Suprapubic skin (tissue), 4 donors: ENCODE measurements at regions not wholly inside any gene's neighbourhood (a gene's known extent, or its start where the extent isn't known, plus 50 kb on each side); places are given as distances from the start of the nearest gene placed in this dataset.

Experiments
- DNase-seq, 2 donors: peaks; one replicate each; pipeline ENCODE4 v3.0.0-alpha.2; 2019; ENCODE audit warnings: low spot score in 2 of 2
- H3K27ac ChIP-seq: fragments of 200-600 bp; sonication (generic); one replicate; pipeline ENCODE4 v1.5.1; 2019
- H3K27me3 ChIP-seq: fragments of 200-600 bp; sonication (generic); one replicate; pipeline ENCODE4 v1.5.1; 2019
- H3K36me3 ChIP-seq: fragments of 200-600 bp; sonication (generic); one replicate; pipeline ENCODE4 v1.5.1; 2019
- H3K4me1 ChIP-seq: fragments of 200-600 bp; sonication (generic); one replicate; pipeline ENCODE4 v1.5.1; 2019
- H3K4me3 ChIP-seq: fragments of 200-600 bp; sonication (generic); one replicate; pipeline ENCODE4 v1.5.1; 2019; ENCODE audit warnings: mild to moderate bottlenecking
- H3K9me3 ChIP-seq: fragments of 200-600 bp; sonication (generic); one replicate; pipeline ENCODE4 v1.5.1; 2019
- EP300 ChIP-seq: sonication (generic); formaldehyde crosslinking; IDR thresholded peaks from one replicate; pipeline ENCODE4 v1.6.1; 2017; ENCODE audit warnings: antibody characterized with exemption
- POLR2A ChIP-seq, 2 donors: fragments of 450-650 bp; IDR thresholded peaks; one replicate each; pipeline ENCODE4 v1.6.1; 2017; ENCODE audit warnings: antibody characterized with exemption in 2 of 2, mild to moderate bottlenecking in 2 of 2, moderate library complexity in 2 of 2
- POLR2AphosphoS5 ChIP-seq, 3 donors: sonication (generic); formaldehyde crosslinking; IDR thresholded peaks; one replicate each; pipeline ENCODE4 v1.6.1; 2017; ENCODE audit warnings: antibody characterized with exemption in 3 of 3
- WGBS: methylation state at CpG from one replicate; pipeline ENCODE4 v1.1.5; 2018; 5-methylcytosine and 5-hydroxymethylcytosine counted together
- TF ChIP-seq, protein P1 (sequence below), 2 donors: fragments of 200-600 bp in 1 of 2; fragments of 450-650 bp in 1 of 2; sonication (generic) in 1 of 2; IDR thresholded peaks; one replicate each; pipeline ENCODE4 v1.5.1; 2016 to 2019; ENCODE audit warnings: antibody characterized with exemption in 2 of 2, mild to moderate bottlenecking in 1 of 2, moderate library complexity in 1 of 2

DNA sequence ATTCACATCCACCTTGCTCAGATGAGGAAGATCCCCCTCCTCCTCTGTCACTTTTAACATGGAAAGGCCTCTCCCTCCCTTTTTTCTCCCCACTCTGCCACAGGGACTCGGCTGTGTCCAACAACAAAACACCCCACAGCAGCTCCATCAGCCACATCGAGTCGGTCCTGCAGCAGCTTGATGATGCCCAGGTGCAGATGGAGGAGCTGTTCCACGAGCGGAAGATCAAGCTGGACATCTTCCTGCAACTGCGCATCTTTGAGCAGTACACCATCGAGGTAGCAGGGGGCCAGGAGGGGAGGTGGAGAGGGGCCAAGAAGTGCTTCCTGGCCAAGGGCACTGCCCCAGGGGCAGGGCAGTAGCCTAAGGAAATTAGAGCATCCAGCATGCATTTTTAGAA lies 331.7 kb upstream of the UMPS start:
- DNase-seq: no peak
- Histone ChIP-seq H3K9me3 (no peaks in the 10 kb centered on the region), H3K36me3 (no peaks in the 10 kb centered on the region), H3K27ac (no peak overlapping the region), H3K4me1 (no peaks in the 10 kb centered on the region), H3K4me3 (no peak overlapping the region), H3K27me3 (no peaks in the 10 kb centered on the region)
- TF ChIP-seq POLR2A (IDR thresholded peaks at IDR 0.05): no peak
- TF ChIP-seq EP300: no peak
- TF ChIP-seq, protein P1, sequence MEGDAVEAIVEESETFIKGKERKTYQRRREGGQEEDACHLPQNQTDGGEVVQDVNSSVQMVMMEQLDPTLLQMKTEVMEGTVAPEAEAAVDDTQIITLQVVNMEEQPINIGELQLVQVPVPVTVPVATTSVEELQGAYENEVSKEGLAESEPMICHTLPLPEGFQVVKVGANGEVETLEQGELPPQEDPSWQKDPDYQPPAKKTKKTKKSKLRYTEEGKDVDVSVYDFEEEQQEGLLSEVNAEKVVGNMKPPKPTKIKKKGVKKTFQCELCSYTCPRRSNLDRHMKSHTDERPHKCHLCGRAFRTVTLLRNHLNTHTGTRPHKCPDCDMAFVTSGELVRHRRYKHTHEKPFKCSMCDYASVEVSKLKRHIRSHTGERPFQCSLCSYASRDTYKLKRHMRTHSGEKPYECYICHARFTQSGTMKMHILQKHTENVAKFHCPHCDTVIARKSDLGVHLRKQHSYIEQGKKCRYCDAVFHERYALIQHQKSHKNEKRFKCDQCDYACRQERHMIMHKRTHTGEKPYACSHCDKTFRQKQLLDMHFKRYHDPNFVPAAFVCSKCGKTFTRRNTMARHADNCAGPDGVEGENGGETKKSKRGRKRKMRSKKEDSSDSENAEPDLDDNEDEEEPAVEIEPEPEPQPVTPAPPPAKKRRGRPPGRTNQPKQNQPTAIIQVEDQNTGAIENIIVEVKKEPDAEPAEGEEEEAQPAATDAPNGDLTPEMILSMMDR (IDR thresholded peaks at IDR 0.05): no peak
- WGBS: 96% methylated on average over 7 of the region's 7 CpGs

DNA sequence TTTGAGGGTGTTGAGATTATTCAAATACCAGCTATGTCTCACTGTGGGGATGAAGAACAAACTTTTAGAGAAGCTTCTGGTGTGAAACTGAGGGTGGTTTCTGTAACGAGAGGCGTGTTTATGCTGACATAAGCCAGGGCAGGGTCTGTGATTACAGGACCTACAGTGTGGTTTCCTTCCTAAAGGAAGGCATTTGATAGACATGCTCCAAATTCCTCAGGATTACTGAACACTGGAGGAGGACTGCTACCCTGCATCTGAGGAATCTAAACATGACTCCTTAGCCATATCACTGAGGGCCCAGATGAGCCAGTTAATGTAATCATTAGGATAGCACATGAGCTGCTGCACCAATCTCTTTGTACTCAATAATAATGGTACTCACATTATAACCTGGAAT lies 328.4 kb upstream of the UMPS start:
- Histone ChIP-seq H3K36me3 (no peaks in the 10 kb centered on the region), H3K9me3 (no peaks in the 10 kb centered on the region), H3K27ac (no peak overlapping the region), H3K27me3 (no peaks in the 10 kb centered on the region), H3K4me3 (no peak overlapping the region), H3K4me1 (no peaks in the 10 kb centered on the region)
- TF ChIP-seq, protein P1 (IDR thresholded peaks at IDR 0.05): no peak
- no peak for TF ChIP-seq EP300
- TF ChIP-seq POLR2A (IDR thresholded peaks at IDR 0.05): no peak
- no peak for TF ChIP-seq POLR2AphosphoS5 (IDR thresholded peaks at IDR 0.05)
- 100% methylated on average over 2 of the region's 2 CpGs for WGBS
- DNase-seq: no peak

DNA sequence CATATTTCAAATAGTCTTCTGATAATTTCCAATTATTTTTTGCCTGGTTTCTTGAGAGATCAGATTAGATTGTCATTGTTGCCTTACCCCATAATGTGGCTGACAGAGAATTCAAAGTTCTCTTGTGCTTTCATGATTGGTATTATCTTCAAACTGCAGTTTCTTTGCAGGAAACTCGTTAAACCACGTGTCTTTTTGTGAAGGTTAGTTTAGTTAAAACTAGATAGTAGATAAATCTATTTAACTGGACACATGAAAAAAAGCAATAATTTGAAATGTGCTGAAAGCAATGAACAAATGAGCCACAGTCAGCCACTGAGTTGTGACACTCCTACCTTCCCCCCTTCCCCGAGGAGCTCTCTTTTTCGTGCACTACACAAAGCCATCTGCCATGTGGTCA lies 327.5 kb upstream of the UMPS start:
- no peaks in the 10 kb centered on the region for H3K27me3 ChIP-seq
- 81% methylated on average over 4 of the region's 4 CpGs for WGBS
- TF ChIP-seq POLR2AphosphoS5 (IDR thresholded peaks at IDR 0.05): no peak
- TF ChIP-seq EP300: no peak
- TF ChIP-seq POLR2A (IDR thresholded peaks at IDR 0.05): no peak
- TF ChIP-seq, protein P1 (IDR thresholded peaks at IDR 0.05): no peak
- no peaks in the 10 kb centered on the region for H3K9me3 ChIP-seq
- DNase-seq: no peak
- H3K4me3 ChIP-seq: no peak overlapping the region
- H3K4me1 ChIP-seq: no peaks in the 10 kb centered on the region
- no peaks in the 10 kb centered on the region for H3K36me3 ChIP-seq
- H3K27ac ChIP-seq: no peak overlapping the region

DNA sequence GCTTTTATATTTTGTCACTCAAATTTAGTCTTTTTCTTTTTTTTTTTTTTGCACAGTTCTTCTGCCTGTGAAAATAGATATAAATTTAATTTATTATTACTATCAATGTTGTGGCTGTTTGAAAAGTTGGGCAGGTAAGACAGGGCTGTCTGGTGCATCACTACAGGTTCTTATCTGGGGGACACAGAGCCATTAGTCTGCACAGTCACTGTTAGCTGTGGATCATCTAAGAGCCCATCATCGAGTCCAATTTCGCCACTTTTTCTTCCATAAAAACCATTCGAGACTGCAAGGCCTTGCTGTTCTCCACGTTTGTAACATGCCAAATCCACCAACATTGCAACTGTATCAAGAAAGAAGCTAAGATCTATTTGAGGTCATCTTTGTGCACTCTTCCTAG lies 325.6 kb upstream of the UMPS start:
- Histone ChIP-seq H3K9me3 (no peaks in the 10 kb centered on the region), H3K27ac (no peak overlapping the region), H3K4me3 (no peak overlapping the region), H3K27me3 (no peaks in the 10 kb centered on the region), H3K4me1 (no peaks in the 10 kb centered on the region), H3K36me3 (no peaks in the 10 kb centered on the region)
- DNase-seq: no peak
- no peak for TF ChIP-seq POLR2A (IDR thresholded peaks at IDR 0.05)
- no peak for TF ChIP-seq POLR2AphosphoS5 (IDR thresholded peaks at IDR 0.05)
- TF ChIP-seq, protein P1 (IDR thresholded peaks at IDR 0.05): no peak
- TF ChIP-seq EP300: no peak
- 86% methylated on average over 4 of the region's 4 CpGs for WGBS

DNA sequence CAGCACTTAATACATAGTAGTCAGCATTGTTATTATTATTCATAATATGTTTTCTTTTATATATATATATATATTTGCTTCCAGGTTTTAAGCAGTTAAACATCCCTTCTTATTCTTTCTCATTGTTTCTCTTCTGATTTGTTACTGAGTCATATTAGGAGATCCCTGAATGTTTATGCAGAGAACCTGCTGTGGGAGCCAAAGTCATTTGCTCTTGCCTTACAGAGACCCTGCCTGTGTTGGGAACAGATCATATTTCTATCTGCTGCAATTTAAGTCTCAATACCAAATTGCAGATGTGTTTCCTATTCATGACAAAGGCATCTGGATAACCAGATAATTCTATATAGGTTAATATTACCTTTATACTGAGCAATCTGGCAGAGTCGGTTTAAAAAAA lies 323.0 kb upstream of the UMPS start:
- H3K27ac ChIP-seq: no peak overlapping the region

More for the DNA sequence above, 323.0 kb upstream of the UMPS start:
- 94% methylated on average over 1 of the region's 1 CpG for WGBS
- DNase-seq: no peak
- H3K4me3 ChIP-seq: no peak overlapping the region
- H3K27me3 ChIP-seq: no peaks in the 10 kb centered on the region
- H3K36me3 ChIP-seq: no peaks in the 10 kb centered on the region
- TF ChIP-seq, protein P1 (IDR thresholded peaks at IDR 0.05): no peak
- TF ChIP-seq EP300 (no peak), POLR2A (IDR thresholded peaks at IDR 0.05) (no peak), POLR2AphosphoS5 (IDR thresholded peaks at IDR 0.05) (no peak)
- no peaks in the 10 kb centered on the region for H3K9me3 ChIP-seq
- no peaks in the 10 kb centered on the region for H3K4me1 ChIP-seq
